IMR-90 (cell line): ENCODE measurements at regions not wholly inside any gene's neighbourhood (a gene's known extent, or its start where the extent isn't known, plus 50 kb on each side); places are given as distances from the start of the nearest gene placed in this dataset.

Experiments
- ATAC-seq: fragments of 200-7000 bp; cut with Tn5 transposase; 2 replicates; pipeline ENCODE4 v1.9.1; 2020; ENCODE audit warnings: low read depth, mild to moderate bottlenecking, moderate library complexity
- BruUV-seq: library from RNA; stranded (reverse); fragments of 400-500 nt; replicated peaks from 2 replicates; lab custom pipeline; 2021; lab: Mats Ljungman, UMichigan
- CTCF ChIA-PET: fragments of 300-600 bp; formaldehyde crosslinking; extraction: SDS; loops from one replicate; lab custom pipeline; 2021; ENCODE audit warnings: antibody characterized with exemption; lab: Yijun Ruan, JAX
- POLR2A ChIA-PET: fragments of 300-600 bp; sonication (Branson Sonifier 250); formaldehyde crosslinking; loops from one replicate; lab custom pipeline; 2022; ENCODE audit warnings: antibody characterized with exemption; ENCODE audit not compliant: unreplicated experiment; lab: Charles Lee
- DNase-seq: peaks from one replicate; pipeline ENCODE4 v3.0.0; 2013
- H2AFZ ChIP-seq: replicated peaks from 2 replicates; pipeline ENCODE3; 2013; ENCODE audit warnings: low read length, mild to moderate bottlenecking; ENCODE audit not compliant: poor library complexity
- H2AK5ac ChIP-seq: 2 replicates; pipeline ENCODE4 v1.6.1; 2013; ENCODE audit warnings: low read depth, low read length, inconsistent platforms
- H2AK9ac ChIP-seq: replicated peaks from 2 replicates; pipeline ENCODE3; 2013; ENCODE audit warnings: mild to moderate bottlenecking, low read depth, low read length, moderate library complexity; ENCODE audit not compliant: poor library complexity
- H2BK120ac ChIP-seq: 2 replicates; pipeline ENCODE4 v1.6.1; 2013; ENCODE audit warnings: low read depth, low read length, inconsistent platforms
- H2BK15ac ChIP-seq: 3 replicates; pipeline ENCODE4 v1.6.1; 2013; ENCODE audit warnings: low read depth, low read length, inconsistent platforms
- H2BK20ac ChIP-seq: 2 replicates; pipeline ENCODE4 v1.6.1; 2013; ENCODE audit warnings: low read depth, mild to moderate bottlenecking, inconsistent platforms, low read length, moderate library complexity
- H2BK5ac ChIP-seq: 2 replicates; pipeline ENCODE4 v1.6.1; 2013; ENCODE audit warnings: mild to moderate bottlenecking, low read depth, low read length, inconsistent platforms; ENCODE audit not compliant: poor library complexity, severe bottlenecking
- H3K14ac ChIP-seq: replicated peaks from 2 replicates; pipeline ENCODE4 v1.6.1; 2013; ENCODE audit warnings: low read depth, low read length, inconsistent platforms
- H3K18ac ChIP-seq: 2 replicates; pipeline ENCODE4 v1.6.1; 2013; ENCODE audit warnings: low read depth, low read length, control low read depth
- H3K23ac ChIP-seq: 2 replicates; pipeline ENCODE4 v1.6.1; 2013; ENCODE audit warnings: low read depth, low read length, inconsistent platforms
- H3K27ac ChIP-seq: 2 replicates; pipeline ENCODE4 v1.5.1; 2013; ENCODE audit warnings: mild to moderate bottlenecking, control low read depth, low read length; ENCODE audit not compliant: insufficient read depth
- H3K27me3 ChIP-seq: 2 replicates; pipeline ENCODE4 v1.6.1; 2013; ENCODE audit warnings: low read length; ENCODE audit not compliant: control insufficient read depth, insufficient read depth
- H3K36me3 ChIP-seq: 2 replicates; pipeline ENCODE4 v1.6.1; 2013; ENCODE audit warnings: low read length, mixed read lengths; ENCODE audit not compliant: control insufficient read depth, insufficient read depth
- H3K4ac ChIP-seq: 2 replicates; pipeline ENCODE4 v1.6.1; 2013; ENCODE audit warnings: low read depth, low read length, inconsistent platforms
- H3K4me1 ChIP-seq: 2 replicates; pipeline ENCODE4 v1.6.1; 2013; ENCODE audit warnings: low read length, mixed read lengths; ENCODE audit not compliant: control insufficient read depth, insufficient read depth
- H3K4me2 ChIP-seq: 2 replicates; pipeline ENCODE4 v1.6.1; 2013; ENCODE audit warnings: low read depth, mild to moderate bottlenecking, control low read depth, low read length, moderate library complexity
- H3K4me3 ChIP-seq: 2 replicates; pipeline ENCODE4 v1.5.1; 2013; ENCODE audit warnings: low read depth, mild to moderate bottlenecking, control low read depth, low read length, moderate library complexity; ENCODE audit not compliant: insufficient read depth
- H3K56ac ChIP-seq: 2 replicates; pipeline ENCODE4 v1.6.1; 2013; ENCODE audit warnings: low read length, inconsistent platforms; ENCODE audit not compliant: insufficient read depth; ENCODE audit errors: extremely low read depth
- H3K79me1 ChIP-seq, 2 experiments: 2 replicates each; pipeline ENCODE4 v1.6.1; 2013; ENCODE audit warnings: low read length in 2 of 2, inconsistent platforms in 1 of 2, low read depth in 1 of 2
- H3K9ac ChIP-seq: 2 replicates; pipeline ENCODE4 v1.6.1; 2013; ENCODE audit warnings: low read depth, low read length, control low read depth
- H3K9me1 ChIP-seq: 2 replicates; pipeline ENCODE4 v1.6.1; 2013; ENCODE audit warnings: low read length, inconsistent platforms; ENCODE audit not compliant: insufficient read depth
- H3K9me3 ChIP-seq: 2 replicates; pipeline ENCODE4 v1.6.1; 2013; ENCODE audit warnings: low read length; ENCODE audit not compliant: control insufficient read depth, insufficient read depth
- H4K20me1 ChIP-seq: 2 replicates; pipeline ENCODE4 v1.6.1; 2013; ENCODE audit warnings: low read length, inconsistent platforms; ENCODE audit not compliant: insufficient read depth
- H4K5ac ChIP-seq: 2 replicates; pipeline ENCODE4 v1.6.1; 2013; ENCODE audit warnings: mild to moderate bottlenecking, low read depth, low read length, control low read depth
- H4K8ac ChIP-seq, 2 experiments: 2 replicates each; pipeline ENCODE4 v1.6.1; 2013; ENCODE audit warnings: low read depth in 2 of 2, low read length in 2 of 2, control low read depth in 1 of 2, inconsistent platforms in 1 of 2
- H4K91ac ChIP-seq: 2 replicates; pipeline ENCODE4 v1.6.1; 2013; ENCODE audit warnings: low read depth, low read length, inconsistent platforms; ENCODE audit not compliant: insufficient read depth
- BHLHE40 ChIP-seq: fragments of 150-350 bp; IDR thresholded peaks from 2 replicates; pipeline ENCODE4 v1.6.1; 2016; ENCODE audit warnings: mild to moderate bottlenecking, low read depth, low read length
- CEBPB ChIP-seq: IDR thresholded peaks from 2 replicates; pipeline ENCODE4 v1.6.1; 2012; ENCODE audit warnings: low read depth, low read length, improper control_type of control experiment
- FOS ChIP-seq: fragments of 150-350 bp; IDR thresholded peaks from 2 replicates; pipeline ENCODE4 v1.6.1; 2016; ENCODE audit warnings: low read depth, low read length
- RCOR1 ChIP-seq: IDR thresholded peaks from 2 replicates; pipeline ENCODE4 v1.6.1; 2012; ENCODE audit warnings: mild to moderate bottlenecking, low read length, improper control_type of control experiment; ENCODE audit not compliant: insufficient replicate concordance
- RFX5 ChIP-seq: IDR thresholded peaks from 2 replicates; pipeline ENCODE4 v1.8.0; 2012; ENCODE audit warnings: low read depth, mild to moderate bottlenecking, low read length, moderate library complexity
- SMC3 ChIP-seq: fragments of 150-350 bp; IDR thresholded peaks from 2 replicates; pipeline ENCODE4 v1.6.1; 2016; ENCODE audit warnings: low read depth, mild to moderate bottlenecking, antibody characterized with exemption, low read length, moderate library complexity
- dilution Hi-C: fragments of 300-500 bp; cut with HindIII; formaldehyde crosslinking; loops from one replicate; pipeline ENCODE4 v1.14.3; 2018; ENCODE audit warnings: low sequenced_read_pairs; ENCODE audit not compliant: unreplicated experiment
- in situ Hi-C: fragments of 300-500 bp; cut with MboI; formaldehyde crosslinking; loops from 3 replicates; pipeline ENCODE4 v1.14.3; 2019; ENCODE audit warnings: low sequenced_read_pairs, inconsistent platforms, mixed read lengths
- intact Hi-C: fragments of 100-400 bp; cut with micrococcal nuclease; formaldehyde crosslinking; loops from 2 replicates; pipeline ENCODE4 v1.10.0; 2022
- TF ChIP-seq, protein P1 (sequence below): fragments of 150-350 bp; IDR thresholded peaks from 2 replicates; pipeline ENCODE4 v1.6.1; 2016; ENCODE audit warnings: low read depth, mild to moderate bottlenecking, low read length, moderate library complexity, borderline replicate concordance

GRCh38 chr3:178393824-178394223 is 142.4 kb upstream of the KCNMB2 start:
- Histone ChIP-seq H4K20me1 (no peaks in the 10 kb centered on the region), H2BK20ac (peak overlapping the region; percentile 50; the same call in 1 of the 2 replicates), H2BK5ac (peak overlapping the region; percentile 73), H3K79me1 (no peaks in the 10 kb centered on the region), H3K4me3 (no peak overlapping the region), H2BK15ac (no peak overlapping the region), H3K4me1 (no peaks in the 10 kb centered on the region), H2AK9ac (no peak overlapping the region), H3K9me1 (no peaks in the 10 kb centered on the region), H2AK5ac (no peak overlapping the region), H3K4me2 (no peak overlapping the region), H4K91ac (no peak overlapping the region), H3K4ac (0 out of 2 replicates have a peak overlapping the region, but pooled peaks have one; percentile 6), H4K5ac (no peak overlapping the region; the same call in 1 of the 2 replicates), H3K14ac (no peak overlapping the region), H3K9me3 (no peaks in the 10 kb centered on the region), H3K18ac (peak overlapping the region; percentile 33; the same call in 1 of the 2 replicates), H3K9ac (no peak overlapping the region), H2BK120ac (peak overlapping the region; percentile 48; the same call in 1 of the 2 replicates), H3K36me3 (no peaks in the 10 kb centered on the region), H2AFZ (no peak overlapping the region), H3K27ac (no peak overlapping the region), H3K23ac (no peak overlapping the region), H4K8ac (no peak overlapping the region), H3K27me3 (no peaks in the 10 kb centered on the region), H3K56ac (no peak overlapping the region)
- ATAC-seq (peak; percentile 79), DNase-seq (peak; percentile 85)
- dilution Hi-C loops (no loop called here), intact Hi-C loops (no loop called here), in situ Hi-C loops (no loop called here)
- ChIA-PET CTCF (interaction anchor here (0.5 to 1.5 kb wide), 2 partner anchors 9 to 741 kb away, joined by 4 to 5 read pairs; no protein-coding TSS in a partner anchor), POLR2A (interaction anchor here (0.6 kb wide), 2 partner anchors 676 to 1755 kb away, joined by 3 read pairs; no protein-coding TSS in a partner anchor)
- TF ChIP-seq CEBPB (no peak), RCOR1 (no peak), SMC3 (no peak), BHLHE40 (no peak), RFX5 (no peak), FOS (no peak)
- TF ChIP-seq, protein P1, sequence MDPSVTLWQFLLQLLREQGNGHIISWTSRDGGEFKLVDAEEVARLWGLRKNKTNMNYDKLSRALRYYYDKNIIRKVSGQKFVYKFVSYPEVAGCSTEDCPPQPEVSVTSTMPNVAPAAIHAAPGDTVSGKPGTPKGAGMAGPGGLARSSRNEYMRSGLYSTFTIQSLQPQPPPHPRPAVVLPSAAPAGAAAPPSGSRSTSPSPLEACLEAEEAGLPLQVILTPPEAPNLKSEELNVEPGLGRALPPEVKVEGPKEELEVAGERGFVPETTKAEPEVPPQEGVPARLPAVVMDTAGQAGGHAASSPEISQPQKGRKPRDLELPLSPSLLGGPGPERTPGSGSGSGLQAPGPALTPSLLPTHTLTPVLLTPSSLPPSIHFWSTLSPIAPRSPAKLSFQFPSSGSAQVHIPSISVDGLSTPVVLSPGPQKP, result no peak
- BruUV-seq, result no TSS peak
